Urinary bladder (tissue), 3 donors: ENCODE measurements at regions not wholly inside any gene's neighbourhood (a gene's known extent, or its start where the extent isn't known, plus 50 kb on each side); places are given as distances from the start of the nearest gene placed in this dataset.

Source experiments
- DNase-seq: peaks from one replicate; pipeline ENCODE4 v3.0.0-alpha.2; 2015; ENCODE audit errors: extremely low spot score
- H3K27ac ChIP-seq: one replicate; pipeline ENCODE4 v1.5.1; 2013; ENCODE audit warnings: low read depth, mild to moderate bottlenecking, moderate library complexity
- H3K36me3 ChIP-seq: one replicate; pipeline ENCODE4 v1.6.1; 2013; ENCODE audit warnings: mild to moderate bottlenecking, moderate library complexity; ENCODE audit not compliant: insufficient read depth
- H3K4me1 ChIP-seq: one replicate; pipeline ENCODE4 v1.6.1; 2013; ENCODE audit warnings: mild to moderate bottlenecking, moderate library complexity; ENCODE audit not compliant: insufficient read depth
- H3K4me3 ChIP-seq: one replicate; pipeline ENCODE4 v1.5.1; 2013; ENCODE audit warnings: low read depth, low read length
- WGBS: extraction: QIAGEN DNeasy Blood & Tissue Kit; methylation state at CpG from one replicate; pipeline ENCODE4 v1.1.7; 2013; 5-methylcytosine and 5-hydroxymethylcytosine counted together
- donor health status: healthy with polysubstance abuse.
- donor health status: healthy.

DNA sequence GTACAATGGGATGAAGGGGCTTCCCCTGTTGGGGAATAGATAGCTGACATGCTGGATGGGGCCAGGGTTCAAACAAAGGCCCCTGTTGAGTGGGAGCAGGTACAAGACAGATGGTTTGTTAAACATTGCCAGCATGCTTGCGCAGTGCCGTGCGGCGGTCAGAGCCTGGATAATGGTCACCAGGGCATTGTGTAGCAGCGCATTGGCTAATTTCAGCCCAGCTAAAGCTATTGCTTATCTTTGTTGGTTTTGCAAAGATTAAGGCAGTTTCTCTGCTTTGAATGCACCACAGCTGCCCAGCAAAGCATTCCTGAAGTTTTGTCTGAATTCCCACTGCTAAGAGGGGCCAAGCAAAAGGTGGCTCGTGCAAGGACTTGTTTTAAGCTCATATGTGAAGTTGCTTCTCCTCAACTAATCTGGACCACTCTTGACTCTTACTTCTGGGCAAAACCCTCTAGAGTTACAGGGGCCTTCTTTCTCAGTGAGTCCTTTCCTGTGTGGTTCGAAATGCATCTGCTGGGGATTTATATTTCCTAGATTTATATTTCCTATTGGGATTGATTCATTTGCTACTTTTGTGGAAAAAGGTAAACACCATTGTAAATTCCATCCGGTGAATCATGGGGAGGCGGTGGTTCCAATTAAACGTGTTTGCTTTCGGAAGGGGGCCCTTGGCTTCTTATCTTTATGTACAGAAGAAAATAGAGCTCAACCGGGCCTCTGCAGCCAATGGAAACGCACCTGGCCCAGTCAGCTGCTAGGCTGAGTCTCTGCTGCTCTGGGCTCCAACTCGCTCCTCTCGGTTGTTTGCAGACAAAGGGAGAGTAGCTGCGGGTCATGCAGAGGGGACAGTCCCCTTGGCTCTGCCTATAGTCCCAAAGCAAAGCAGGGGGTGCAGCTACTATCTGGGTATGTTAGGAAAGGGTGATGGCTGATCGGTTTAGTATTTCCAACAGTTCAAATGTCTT is 72.1 kb downstream of the FOXA2 start:
- H3K36me3 ChIP-seq: no peaks in the 10 kb centered on the region
- DNase-seq: peak; percentile 41
- H3K27ac ChIP-seq: no peak overlapping the region
- H3K4me1 ChIP-seq: no peaks in the 10 kb centered on the region
- H3K4me3 ChIP-seq: no peak overlapping the region
- WGBS: 21% methylated on average over 17 of the region's 17 CpGs

DNA sequence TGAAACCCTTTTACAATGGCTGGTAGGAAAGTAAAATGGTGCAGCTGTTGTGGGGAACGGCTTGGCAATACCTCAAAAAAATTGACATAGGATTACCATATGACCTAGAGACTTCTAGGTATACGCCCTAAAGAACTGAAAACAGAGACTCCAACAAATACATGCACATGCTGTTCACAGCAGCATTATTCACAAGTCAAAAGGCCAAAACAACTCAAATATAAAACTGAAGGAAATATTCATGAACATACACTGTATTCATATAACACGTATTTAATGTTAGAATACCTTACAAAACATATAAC is 74.6 kb downstream of the FOXA2 start:
- no peaks in the 10 kb centered on the region for H3K4me1 ChIP-seq
- H3K4me3 ChIP-seq: no peak overlapping the region
- DNase-seq: no peak
- no peaks in the 10 kb centered on the region for H3K36me3 ChIP-seq
- no peak overlapping the region for H3K27ac ChIP-seq
- 77% methylated on average over 3 of the region's 3 CpGs for whole genome bisulfite sequencing

DNA sequence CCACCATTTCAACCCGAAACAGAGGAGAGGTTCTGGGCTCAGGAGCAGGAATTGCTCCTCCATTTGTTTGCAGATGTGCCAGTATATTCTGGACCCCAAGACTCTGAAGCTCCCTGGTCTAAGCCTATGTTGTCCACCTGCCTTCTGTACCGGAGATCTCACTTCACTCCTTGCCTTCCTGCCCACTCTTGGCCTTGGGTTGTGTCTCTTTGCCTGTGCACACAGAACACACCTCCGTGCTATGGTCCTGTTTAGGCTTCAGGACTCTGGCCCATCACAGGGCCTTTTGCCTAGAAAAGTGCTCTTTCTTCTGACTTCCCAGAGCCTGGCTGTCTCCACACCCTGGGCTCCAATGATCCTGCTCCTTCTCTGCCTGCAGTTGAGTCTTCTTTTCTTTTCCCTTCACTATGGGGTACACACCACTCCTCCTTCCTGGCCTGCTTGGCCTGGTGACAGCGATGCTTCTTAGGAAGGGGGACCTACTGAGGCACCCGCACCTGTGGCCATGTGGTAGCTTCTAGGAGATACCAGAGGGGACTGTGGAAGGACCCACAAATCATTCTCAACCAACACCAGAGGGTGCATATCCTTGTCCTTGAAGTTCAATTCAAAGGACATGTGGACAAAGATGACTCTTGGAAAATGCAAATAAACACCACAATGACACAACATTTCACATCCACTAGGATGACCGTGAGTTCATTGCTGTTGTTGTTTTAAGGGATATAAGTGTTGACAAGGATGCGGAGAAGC is 75.1 kb downstream of the FOXA2 start:
- H3K4me3 ChIP-seq: no peak overlapping the region
- 85% methylated on average over 7 of the region's 7 CpGs for WGBS
- DNase-seq: no peak

DNA sequence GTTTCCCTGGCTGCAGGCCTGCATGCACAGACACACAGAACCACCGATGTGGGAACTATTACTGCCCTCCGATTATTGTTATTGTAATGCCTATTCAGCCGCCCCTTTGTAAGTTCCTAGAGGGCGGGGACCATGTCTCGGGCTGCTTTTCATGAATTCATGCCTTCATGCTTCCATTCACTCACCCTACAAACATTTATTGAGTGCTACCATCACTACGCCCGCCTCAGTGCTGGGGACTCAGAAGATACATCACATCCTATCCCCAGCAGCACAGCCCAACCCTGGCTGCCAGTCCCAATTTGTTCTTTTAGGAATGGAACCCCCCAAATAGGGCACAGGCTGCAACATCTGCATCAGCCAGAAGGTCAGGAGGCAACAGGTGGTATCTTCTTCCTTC is 75.9 kb downstream of the FOXA2 start:
- DNase-seq: no peak
- Histone ChIP-seq H3K4me1 (no peaks in the 10 kb centered on the region), H3K27ac (no peak overlapping the region), H3K36me3 (no peaks in the 10 kb centered on the region), H3K4me3 (no peak overlapping the region)
- 63% methylated on average over 7 of the region's 7 CpGs for WGBS

More for the DNA sequence above, 75.1 kb downstream of the FOXA2 start:
- H3K36me3 ChIP-seq: no peaks in the 10 kb centered on the region
- H3K4me1 ChIP-seq: no peaks in the 10 kb centered on the region
- H3K27ac ChIP-seq: no peak overlapping the region

DNA sequence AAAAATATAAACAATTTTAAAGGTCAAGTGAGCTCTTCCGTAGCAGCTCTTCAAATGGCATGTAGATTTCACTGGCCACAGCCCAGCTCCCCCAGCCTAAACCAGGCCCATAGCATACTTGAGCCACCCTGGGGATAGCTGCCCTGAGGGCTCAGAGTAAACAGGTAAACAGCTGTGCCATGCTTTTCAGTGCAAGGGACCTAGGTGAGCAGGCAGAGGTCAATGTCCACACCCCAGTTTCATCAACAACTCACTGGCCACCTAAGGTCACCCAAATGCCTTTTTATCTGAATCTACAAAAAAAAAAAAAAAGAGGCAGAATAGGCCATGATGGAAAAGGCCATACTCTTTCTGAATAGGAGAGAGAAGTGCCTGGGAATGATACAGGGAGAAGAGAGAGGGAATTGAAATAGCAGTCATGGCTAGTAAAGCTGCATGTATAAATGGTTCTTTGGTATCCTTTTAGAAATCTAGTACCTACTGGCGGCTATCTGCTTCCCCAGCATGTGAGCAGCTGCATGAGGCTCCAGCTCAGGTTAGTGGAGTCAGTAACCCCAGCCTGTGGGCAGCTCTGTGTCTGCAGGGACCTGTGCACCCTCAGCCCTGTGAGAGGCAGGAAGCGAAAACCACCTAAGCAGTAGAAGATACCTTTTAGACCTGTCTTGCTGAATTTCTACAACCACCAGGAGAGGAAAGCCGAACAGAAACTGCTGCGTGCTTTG is 77.0 kb downstream of the FOXA2 start:
- 87% methylated on average over 5 of the region's 5 CpGs for WGBS
- no peak overlapping the region for H3K27ac ChIP-seq
- no peak for DNase-seq
- no peaks in the 10 kb centered on the region for H3K4me1 ChIP-seq
- no peak overlapping the region for H3K4me3 ChIP-seq
- H3K36me3 ChIP-seq: no peaks in the 10 kb centered on the region

DNA sequence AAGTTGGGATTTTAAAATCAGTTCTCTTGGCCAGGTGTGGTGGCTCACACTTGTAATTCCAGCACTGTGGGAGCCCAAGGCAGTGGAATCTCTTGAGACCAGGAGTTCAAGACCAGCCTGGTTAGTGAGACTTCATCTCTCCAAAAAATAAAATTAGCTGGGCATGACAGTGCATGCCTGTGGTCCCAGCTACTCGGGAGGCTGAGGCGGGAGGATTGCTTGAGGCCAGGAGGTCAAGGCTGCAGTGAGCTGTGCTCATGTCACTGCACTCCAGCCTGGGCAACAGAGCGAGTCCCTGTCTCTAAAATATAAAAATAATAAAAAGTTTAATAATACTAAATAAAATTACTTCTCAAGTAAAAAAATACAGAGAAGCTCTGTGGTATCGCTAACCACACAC is 77.5 kb downstream of the FOXA2 start:
- no peak for DNase-seq
- Histone ChIP-seq H3K27ac (no peak overlapping the region), H3K36me3 (no peaks in the 10 kb centered on the region), H3K4me3 (no peak overlapping the region), H3K4me1 (no peaks in the 10 kb centered on the region)
- 91% methylated on average over 4 of the region's 4 CpGs for WGBS

DNA sequence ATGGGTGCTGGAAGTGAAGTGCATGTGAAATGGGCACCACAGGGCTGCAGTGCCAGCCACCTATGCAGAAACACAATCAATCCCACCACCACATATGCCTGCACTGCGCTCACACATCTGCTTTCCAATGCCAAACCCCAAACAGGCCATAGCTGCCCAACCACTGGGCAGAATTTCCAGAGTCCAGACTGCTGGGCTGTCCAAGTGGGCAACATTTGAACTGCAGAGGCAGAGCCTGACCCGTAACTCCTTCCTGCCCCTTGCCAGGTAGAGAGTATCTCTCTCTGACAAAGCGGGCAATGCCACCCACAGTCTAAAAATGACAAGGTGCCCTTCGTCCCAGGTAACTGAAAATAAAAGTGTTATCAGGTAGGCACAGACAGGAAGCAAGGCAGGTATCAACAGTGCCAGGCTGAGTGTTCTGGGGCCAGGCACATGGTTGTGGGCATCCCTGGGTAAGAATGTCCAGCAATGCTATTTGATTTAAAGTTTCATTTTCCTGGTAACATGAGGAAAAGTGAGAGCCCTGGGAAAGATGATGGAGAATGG is 79.5 kb downstream of the FOXA2 start:
- no peak for DNase-seq
- WGBS: 87% methylated on average over 4 of the region's 4 CpGs
- Histone ChIP-seq H3K27ac (no peak overlapping the region), H3K36me3 (no peaks in the 10 kb centered on the region), H3K4me1 (no peaks in the 10 kb centered on the region), H3K4me3 (no peak overlapping the region)

DNA sequence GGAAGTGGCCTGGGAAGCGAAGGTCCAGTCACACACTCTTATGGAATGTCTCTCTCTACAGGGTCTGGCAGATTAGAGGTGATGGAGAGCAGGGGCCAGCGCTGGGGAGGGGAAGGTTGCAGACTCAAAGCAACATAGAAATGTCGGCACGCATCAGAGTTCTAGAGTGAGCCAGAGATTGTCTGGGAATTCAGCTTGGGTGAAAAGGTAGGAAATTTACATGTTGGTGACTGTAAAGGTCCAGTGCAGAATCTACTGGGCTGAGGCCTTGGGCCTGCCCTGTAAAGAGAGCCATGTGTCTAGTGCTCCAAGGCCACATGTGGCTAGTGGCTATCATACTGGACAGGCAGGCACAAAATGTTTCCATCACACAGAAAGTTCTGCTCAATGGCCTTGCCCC is 80.8 kb downstream of the FOXA2 start:
- Histone ChIP-seq H3K4me1 (no peaks in the 10 kb centered on the region), H3K36me3 (no peaks in the 10 kb centered on the region), H3K4me3 (no peak overlapping the region), H3K27ac (no peak overlapping the region)
- no peak for DNase-seq
- WGBS: 85% methylated on average over 4 of the region's 4 CpGs

DNA sequence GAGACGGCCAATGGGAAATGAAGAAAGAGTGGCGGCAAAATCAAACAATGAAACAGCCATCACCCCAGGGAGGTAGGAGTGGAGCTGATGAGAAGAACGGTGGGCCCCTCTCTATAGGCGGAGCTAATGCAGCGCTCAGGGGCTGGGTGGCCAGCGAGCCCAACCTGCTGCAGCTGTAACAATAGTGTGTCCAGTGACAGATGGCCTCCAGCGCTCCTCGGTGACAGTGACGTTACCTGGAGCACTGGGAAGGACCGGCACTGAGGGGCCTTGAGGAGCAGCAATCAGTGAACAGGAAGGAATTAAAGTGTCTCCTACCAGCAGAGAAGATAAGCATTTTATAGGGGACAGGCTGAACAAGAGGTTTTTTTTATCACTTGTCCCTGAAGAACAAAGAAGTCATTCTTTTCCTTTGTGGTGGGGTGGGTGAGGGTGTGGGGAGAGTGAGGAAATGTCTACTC is 81.6 kb downstream of the FOXA2 start:
- Histone ChIP-seq H3K4me3 (no peak overlapping the region), H3K36me3 (no peaks in the 10 kb centered on the region), H3K4me1 (no peaks in the 10 kb centered on the region), H3K27ac (no peak overlapping the region)
- no peak for DNase-seq
- WGBS: 53% methylated on average over 10 of the region's 10 CpGs

DNA sequence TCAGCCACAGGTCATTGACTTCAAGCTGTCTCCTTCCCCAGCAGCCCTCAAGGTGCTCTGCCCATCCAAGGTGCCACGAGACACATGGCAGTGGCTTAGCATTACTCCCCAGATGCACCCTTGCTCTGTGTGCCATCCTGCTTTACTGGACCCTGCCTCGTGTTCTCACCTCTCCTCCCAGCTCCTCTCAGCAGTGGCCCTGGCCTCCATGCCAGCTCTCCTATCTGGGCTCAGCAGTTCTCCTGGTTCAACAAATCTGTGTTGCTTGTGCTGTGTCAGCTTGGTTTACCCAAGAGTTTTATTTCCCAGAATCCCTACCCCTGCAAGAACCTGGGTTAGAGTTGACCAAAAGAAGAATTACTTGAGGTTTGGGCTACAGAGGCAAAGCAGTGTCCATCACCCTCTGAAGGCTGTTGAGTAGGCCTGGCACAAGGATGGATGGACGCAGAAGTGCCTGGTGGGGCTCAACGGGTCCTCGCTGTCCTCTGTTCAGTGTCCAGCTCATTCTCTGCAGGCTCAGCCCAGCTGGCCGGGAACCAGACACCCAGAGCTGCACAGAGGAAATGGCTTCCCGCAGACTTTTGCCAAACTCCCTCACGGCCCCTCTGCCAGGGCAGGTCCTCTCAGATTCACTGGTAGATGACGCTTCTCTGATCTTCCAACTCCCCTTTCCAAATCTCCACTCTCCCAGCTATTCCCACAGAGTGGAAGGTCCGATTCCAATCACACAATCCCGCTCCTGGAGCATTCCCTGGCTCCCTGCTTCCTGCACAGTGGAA is 82.6 kb downstream of the FOXA2 start:
- WGBS: 79% methylated on average over 11 of the region's 11 CpGs
- H3K36me3 ChIP-seq: no peaks in the 10 kb centered on the region
- no peak for DNase-seq
- H3K4me1 ChIP-seq: no peaks in the 10 kb centered on the region
- H3K27ac ChIP-seq: no peak overlapping the region
- no peak overlapping the region for H3K4me3 ChIP-seq

DNA sequence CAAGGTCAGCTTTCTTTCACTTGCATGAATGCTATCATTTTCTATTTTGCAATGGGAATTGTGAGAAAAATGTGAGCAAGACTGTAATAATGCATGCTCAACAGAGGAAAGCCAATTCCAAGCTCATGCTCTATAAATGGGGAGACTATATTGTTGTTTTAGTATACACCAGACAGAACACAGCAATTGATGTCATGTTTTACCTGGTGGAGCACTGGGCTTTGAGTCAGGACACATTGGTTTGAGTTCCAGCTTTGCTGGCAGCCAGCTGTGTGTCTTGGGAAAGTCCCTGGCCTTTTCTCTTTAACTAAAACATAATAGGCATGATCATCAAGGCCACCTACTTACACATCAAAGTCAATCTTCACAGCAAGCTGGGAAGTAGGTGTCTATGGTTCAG is 83.3 kb downstream of the FOXA2 start:
- Histone ChIP-seq H3K36me3 (no peaks in the 10 kb centered on the region), H3K4me3 (no peak overlapping the region), H3K27ac (no peak overlapping the region), H3K4me1 (no peaks in the 10 kb centered on the region)
- no peak for DNase-seq

DNA sequence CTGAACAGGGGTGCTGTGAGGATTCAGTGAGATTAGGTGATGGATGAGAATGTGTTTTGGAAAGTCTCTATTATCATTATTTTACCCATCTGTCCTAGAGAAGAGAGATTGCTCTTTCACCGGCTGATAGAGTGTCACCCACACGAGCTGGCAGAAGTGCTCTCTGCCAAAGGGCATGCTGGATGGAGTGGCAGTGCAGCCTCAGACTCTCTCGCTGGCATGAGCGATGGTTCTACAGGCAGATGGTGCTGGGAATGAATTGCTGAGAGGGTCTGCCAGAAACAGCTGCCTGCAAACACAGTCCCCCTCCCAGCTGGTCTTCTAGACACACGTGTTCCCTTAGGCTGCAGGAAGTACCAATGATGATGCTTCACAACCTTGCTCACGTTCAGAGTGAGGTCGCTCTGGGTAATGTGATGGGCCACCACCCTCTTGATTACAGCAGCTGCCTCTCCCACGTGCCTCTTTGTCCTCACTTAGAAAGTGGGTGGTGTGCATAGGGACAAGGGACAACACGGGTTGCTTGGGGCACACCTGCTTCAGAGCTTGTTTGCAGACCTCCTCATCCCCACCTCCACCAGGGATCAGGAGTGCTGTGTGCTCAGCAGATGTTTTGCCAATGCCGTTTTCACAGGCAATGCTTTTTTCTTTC is 84.7 kb downstream of the FOXA2 start:
- Histone ChIP-seq H3K4me1 (no peaks in the 10 kb centered on the region), H3K36me3 (no peaks in the 10 kb centered on the region), H3K27ac (no peak overlapping the region), H3K4me3 (no peak overlapping the region)
- no peak for DNase-seq
- WGBS: 70% methylated on average over 10 of the region's 10 CpGs
